GM23338 (cell line): ENCODE measurements at regions not wholly inside any gene's neighbourhood (a gene's known extent, or its start where the extent isn't known, plus 50 kb on each side); places are given as distances from the start of the nearest gene placed in this dataset.

Source experiments
- ATAC-seq: fragments of 200-7000 bp; cut with Tn5 transposase; 3 replicates; pipeline ENCODE4 v1.9.1; 2020
- DNase-seq: peaks from one replicate; pipeline ENCODE4 v3.0.0-alpha.2; 2015; ENCODE audit warnings: low spot score
- H2AFZ ChIP-seq: fragments of 200-600 bp; sonication (generic); 2 replicates; pipeline ENCODE4 v1.8.0; 2016; ENCODE audit warnings: antibody characterized with exemption, mild to moderate bottlenecking, moderate library complexity
- H3F3A ChIP-seq: fragments of 200-600 bp; sonication (generic); replicated peaks from 2 replicates; pipeline ENCODE4 v1.8.0; 2017; ENCODE audit warnings: antibody characterized with exemption, mixed run types, low read depth
- H3K27ac ChIP-seq: fragments of 200-600 bp; sonication (generic); 2 replicates; pipeline ENCODE4 v1.6.1; 2016; ENCODE audit warnings: low read depth
- H3K27me3 ChIP-seq: fragments of 200-600 bp; sonication (generic); 2 replicates; pipeline ENCODE4 v1.8.0; 2016; ENCODE audit warnings: mild to moderate bottlenecking, mixed run types, moderate library complexity; ENCODE audit not compliant: insufficient read depth
- H3K36me3 ChIP-seq: fragments of 200-600 bp; sonication (generic); 2 replicates; pipeline ENCODE4 v1.8.0; 2016; ENCODE audit warnings: mild to moderate bottlenecking; ENCODE audit not compliant: insufficient read depth
- H3K4me1 ChIP-seq: fragments of 200-600 bp; sonication (generic); 2 replicates; pipeline ENCODE4 v1.8.0; 2016; ENCODE audit warnings: mild to moderate bottlenecking, moderate library complexity; ENCODE audit not compliant: insufficient read depth
- H3K4me2 ChIP-seq: fragments of 200-600 bp; sonication (generic); 2 replicates; pipeline ENCODE4 v1.7.1; 2017; ENCODE audit warnings: mixed run types
- H3K4me3 ChIP-seq: fragments of 200-600 bp; sonication (generic); 2 replicates; pipeline ENCODE4 v1.6.1; 2016; ENCODE audit warnings: mixed run types
- H3K79me2 ChIP-seq: fragments of 200-600 bp; sonication (generic); replicated peaks from 2 replicates; pipeline ENCODE4 v1.8.0; 2017; ENCODE audit warnings: mild to moderate bottlenecking; ENCODE audit not compliant: insufficient read depth
- H3K9me2 ChIP-seq: fragments of 200-600 bp; sonication (generic); 2 replicates; pipeline ENCODE4 v1.8.0; 2017; ENCODE audit not compliant: insufficient read depth
- H4K20me1 ChIP-seq: fragments of 200-600 bp; sonication (generic); replicated peaks from 2 replicates; pipeline ENCODE4 v1.8.0; 2017; ENCODE audit warnings: mild to moderate bottlenecking; ENCODE audit not compliant: insufficient read depth
- H3K27ac Mint-ChIP-seq: 2 replicates; pipeline ENCODE4 v1.8.0; 2020; ENCODE audit warnings: inconsistent platforms, mild to moderate bottlenecking, moderate library complexity, mixed read lengths
- H3K27me3 Mint-ChIP-seq: 3 replicates; pipeline ENCODE4 v1.8.0; 2022; ENCODE audit warnings: low read depth, mild to moderate bottlenecking, moderate library complexity, mixed read lengths, inconsistent platforms; ENCODE audit not compliant: insufficient read depth, poor library complexity
- H3K36me3 Mint-ChIP-seq: 3 replicates; pipeline ENCODE4 v1.8.0; 2021; ENCODE audit warnings: low read depth, mild to moderate bottlenecking, inconsistent platforms, moderate library complexity, mixed read lengths
- H3K4me1 Mint-ChIP-seq: 3 replicates; pipeline ENCODE4 v1.8.0; 2020; ENCODE audit warnings: mild to moderate bottlenecking, inconsistent platforms, mixed read lengths
- H3K4me3 Mint-ChIP-seq: 3 replicates; pipeline ENCODE4 v1.8.0; 2021; ENCODE audit warnings: moderate library complexity, mild to moderate bottlenecking, inconsistent platforms, mixed read lengths
- H3K9me3 Mint-ChIP-seq: 3 replicates; pipeline ENCODE4 v1.8.0; 2020; ENCODE audit warnings: moderate library complexity, mild to moderate bottlenecking, inconsistent platforms, mixed read lengths
- CREB1 ChIP-seq: fragments of 250-450 bp; sonication (Bioruptor Pico); IDR thresholded peaks from 2 replicates; pipeline ENCODE4 v1.5.0; 2020; ENCODE audit warnings: low read depth, mild to moderate bottlenecking, moderate library complexity
- EZH2 ChIP-seq: fragments of 200-600 bp; sonication (generic); IDR thresholded peaks from one replicate; pipeline ENCODE4 v1.8.0; 2017; ENCODE audit warnings: antibody characterized with exemption, mild to moderate bottlenecking, low read depth; ENCODE audit not compliant: unreplicated experiment
- EZH2phosphoT487 ChIP-seq: fragments of 200-600 bp; sonication (generic); IDR thresholded peaks from one replicate; pipeline ENCODE4 v1.8.1; 2018; ENCODE audit warnings: antibody characterized with exemption; ENCODE audit not compliant: unreplicated experiment
- JUNB ChIP-seq: IDR thresholded peaks from one replicate; pipeline ENCODE4 v1.6.1; 2016; ENCODE audit warnings: antibody characterized with exemption; ENCODE audit not compliant: unreplicated experiment
- NANOG ChIP-seq: IDR thresholded peaks from 2 replicates; pipeline ENCODE4 v1.6.1; 2016; ENCODE audit warnings: antibody characterized with exemption, borderline replicate concordance
- POLR2AphosphoS5 ChIP-seq: IDR thresholded peaks from 2 replicates; pipeline ENCODE4 v1.6.1; 2016; ENCODE audit warnings: antibody characterized with exemption, low read depth
- STAT1 ChIP-seq: IDR thresholded peaks from one replicate; pipeline ENCODE4 v1.6.1; 2016; ENCODE audit warnings: antibody characterized with exemption; ENCODE audit not compliant: unreplicated experiment
- ZNF114 ChIP-seq: fragments of 250-450 bp; sonication (Bioruptor Pico); IDR thresholded peaks from 2 replicates; pipeline ENCODE4 v1.5.0; 2020; ENCODE audit warnings: mild to moderate bottlenecking, moderate library complexity
- ZNF331 ChIP-seq: fragments of 250-450 bp; sonication (Bioruptor Pico); IDR thresholded peaks from 2 replicates; pipeline ENCODE4 v1.5.0; 2020; ENCODE audit warnings: low read depth, mild to moderate bottlenecking, moderate library complexity
- TF ChIP-seq, protein P1 (sequence below): IDR thresholded peaks from one replicate; pipeline ENCODE4 v1.6.1; 2018; ENCODE audit warnings: antibody characterized with exemption; ENCODE audit not compliant: unreplicated experiment
- TF ChIP-seq, protein P2 (sequence below), 2 experiments: fragments of 200-600 bp in 1 of 2; sonication (generic) in 1 of 2; conservative IDR thresholded peaks; 2 replicates each; pipeline versions ENCODE4 v1.5.1 to v1.6.1; 2016 to 2017; ENCODE audit warnings: antibody characterized with exemption in 2 of 2, low read depth in 2 of 2, mild to moderate bottlenecking in 2 of 2, moderate library complexity in 1 of 2
- TF ChIP-seq, protein P3 (sequence below): IDR thresholded peaks from 2 replicates; pipeline ENCODE4 v1.6.1; 2016; ENCODE audit warnings: antibody characterized with exemption
- TF ChIP-seq, protein P4 (sequence below): fragments of 250-450 bp; sonication (Bioruptor Pico); IDR thresholded peaks from 2 replicates; pipeline ENCODE4 v1.5.0; 2020; ENCODE audit warnings: mild to moderate bottlenecking, moderate library complexity

DNA sequence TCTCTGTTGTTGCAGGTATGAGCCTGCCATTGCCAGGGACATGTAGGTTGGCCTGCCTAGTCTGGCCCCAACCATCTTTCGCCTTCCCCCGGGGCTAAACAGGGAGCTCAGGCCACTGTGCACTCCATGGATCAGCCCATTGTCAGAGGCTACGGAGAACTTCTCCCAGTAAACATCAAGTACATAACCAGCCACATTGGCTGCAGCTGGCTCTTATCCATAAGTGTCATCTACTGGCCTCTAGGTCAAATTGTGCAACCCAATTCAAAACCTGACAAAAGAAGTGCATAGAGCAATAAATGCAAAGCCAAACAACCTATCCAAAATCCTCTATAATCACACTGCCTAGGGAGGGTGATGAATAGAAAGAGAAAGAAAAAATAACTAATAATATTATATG is 418.1 kb upstream of the DCC start:
- H3K4me1 Mint-ChIP-seq, result peaks cover 7% of the 10 kb centered on the region
- Histone ChIP-seq H3K27ac (no peak overlapping the region), H4K20me1 (no peaks in the 10 kb centered on the region), H3K79me2 (no peaks in the 10 kb centered on the region), H3K36me3 (no peaks in the 10 kb centered on the region; the same call in 1 of the 2 replicates), H3K4me2 (no peak overlapping the region), H3K4me3 (no peak overlapping the region), H3F3A (no peaks in the 10 kb centered on the region), H3K4me1 (no peaks in the 10 kb centered on the region), H3K27me3 (no peaks in the 10 kb centered on the region), H3K9me2 (peaks cover 3% of the 10 kb centered on the region; the same call in 1 of the 2 replicates), H2AFZ (no peak overlapping the region)
- TF ChIP-seq EZH2 (no peak), NANOG (no peak), ZNF331 (no peak), JUNB (no peak), EZH2phosphoT487 (no peak), ZNF114 (no peak), STAT1 (no peak), CREB1 (no peak), POLR2AphosphoS5 (no peak)
- TF ChIP-seq, protein P1, sequence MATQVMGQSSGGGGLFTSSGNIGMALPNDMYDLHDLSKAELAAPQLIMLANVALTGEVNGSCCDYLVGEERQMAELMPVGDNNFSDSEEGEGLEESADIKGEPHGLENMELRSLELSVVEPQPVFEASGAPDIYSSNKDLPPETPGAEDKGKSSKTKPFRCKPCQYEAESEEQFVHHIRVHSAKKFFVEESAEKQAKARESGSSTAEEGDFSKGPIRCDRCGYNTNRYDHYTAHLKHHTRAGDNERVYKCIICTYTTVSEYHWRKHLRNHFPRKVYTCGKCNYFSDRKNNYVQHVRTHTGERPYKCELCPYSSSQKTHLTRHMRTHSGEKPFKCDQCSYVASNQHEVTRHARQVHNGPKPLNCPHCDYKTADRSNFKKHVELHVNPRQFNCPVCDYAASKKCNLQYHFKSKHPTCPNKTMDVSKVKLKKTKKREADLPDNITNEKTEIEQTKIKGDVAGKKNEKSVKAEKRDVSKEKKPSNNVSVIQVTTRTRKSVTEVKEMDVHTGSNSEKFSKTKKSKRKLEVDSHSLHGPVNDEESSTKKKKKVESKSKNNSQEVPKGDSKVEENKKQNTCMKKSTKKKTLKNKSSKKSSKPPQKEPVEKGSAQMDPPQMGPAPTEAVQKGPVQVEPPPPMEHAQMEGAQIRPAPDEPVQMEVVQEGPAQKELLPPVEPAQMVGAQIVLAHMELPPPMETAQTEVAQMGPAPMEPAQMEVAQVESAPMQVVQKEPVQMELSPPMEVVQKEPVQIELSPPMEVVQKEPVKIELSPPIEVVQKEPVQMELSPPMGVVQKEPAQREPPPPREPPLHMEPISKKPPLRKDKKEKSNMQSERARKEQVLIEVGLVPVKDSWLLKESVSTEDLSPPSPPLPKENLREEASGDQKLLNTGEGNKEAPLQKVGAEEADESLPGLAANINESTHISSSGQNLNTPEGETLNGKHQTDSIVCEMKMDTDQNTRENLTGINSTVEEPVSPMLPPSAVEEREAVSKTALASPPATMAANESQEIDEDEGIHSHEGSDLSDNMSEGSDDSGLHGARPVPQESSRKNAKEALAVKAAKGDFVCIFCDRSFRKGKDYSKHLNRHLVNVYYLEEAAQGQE, result no peak
- TF ChIP-seq, protein P2, sequence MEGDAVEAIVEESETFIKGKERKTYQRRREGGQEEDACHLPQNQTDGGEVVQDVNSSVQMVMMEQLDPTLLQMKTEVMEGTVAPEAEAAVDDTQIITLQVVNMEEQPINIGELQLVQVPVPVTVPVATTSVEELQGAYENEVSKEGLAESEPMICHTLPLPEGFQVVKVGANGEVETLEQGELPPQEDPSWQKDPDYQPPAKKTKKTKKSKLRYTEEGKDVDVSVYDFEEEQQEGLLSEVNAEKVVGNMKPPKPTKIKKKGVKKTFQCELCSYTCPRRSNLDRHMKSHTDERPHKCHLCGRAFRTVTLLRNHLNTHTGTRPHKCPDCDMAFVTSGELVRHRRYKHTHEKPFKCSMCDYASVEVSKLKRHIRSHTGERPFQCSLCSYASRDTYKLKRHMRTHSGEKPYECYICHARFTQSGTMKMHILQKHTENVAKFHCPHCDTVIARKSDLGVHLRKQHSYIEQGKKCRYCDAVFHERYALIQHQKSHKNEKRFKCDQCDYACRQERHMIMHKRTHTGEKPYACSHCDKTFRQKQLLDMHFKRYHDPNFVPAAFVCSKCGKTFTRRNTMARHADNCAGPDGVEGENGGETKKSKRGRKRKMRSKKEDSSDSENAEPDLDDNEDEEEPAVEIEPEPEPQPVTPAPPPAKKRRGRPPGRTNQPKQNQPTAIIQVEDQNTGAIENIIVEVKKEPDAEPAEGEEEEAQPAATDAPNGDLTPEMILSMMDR (conservative IDR thresholded peaks at IDR 0.05; ENCODE audit: low read depth in 2 of 2), result no peak
- TF ChIP-seq, protein P3, sequence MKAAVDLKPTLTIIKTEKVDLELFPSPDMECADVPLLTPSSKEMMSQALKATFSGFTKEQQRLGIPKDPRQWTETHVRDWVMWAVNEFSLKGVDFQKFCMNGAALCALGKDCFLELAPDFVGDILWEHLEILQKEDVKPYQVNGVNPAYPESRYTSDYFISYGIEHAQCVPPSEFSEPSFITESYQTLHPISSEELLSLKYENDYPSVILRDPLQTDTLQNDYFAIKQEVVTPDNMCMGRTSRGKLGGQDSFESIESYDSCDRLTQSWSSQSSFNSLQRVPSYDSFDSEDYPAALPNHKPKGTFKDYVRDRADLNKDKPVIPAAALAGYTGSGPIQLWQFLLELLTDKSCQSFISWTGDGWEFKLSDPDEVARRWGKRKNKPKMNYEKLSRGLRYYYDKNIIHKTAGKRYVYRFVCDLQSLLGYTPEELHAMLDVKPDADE, result no peak
- TF ChIP-seq, protein P4, sequence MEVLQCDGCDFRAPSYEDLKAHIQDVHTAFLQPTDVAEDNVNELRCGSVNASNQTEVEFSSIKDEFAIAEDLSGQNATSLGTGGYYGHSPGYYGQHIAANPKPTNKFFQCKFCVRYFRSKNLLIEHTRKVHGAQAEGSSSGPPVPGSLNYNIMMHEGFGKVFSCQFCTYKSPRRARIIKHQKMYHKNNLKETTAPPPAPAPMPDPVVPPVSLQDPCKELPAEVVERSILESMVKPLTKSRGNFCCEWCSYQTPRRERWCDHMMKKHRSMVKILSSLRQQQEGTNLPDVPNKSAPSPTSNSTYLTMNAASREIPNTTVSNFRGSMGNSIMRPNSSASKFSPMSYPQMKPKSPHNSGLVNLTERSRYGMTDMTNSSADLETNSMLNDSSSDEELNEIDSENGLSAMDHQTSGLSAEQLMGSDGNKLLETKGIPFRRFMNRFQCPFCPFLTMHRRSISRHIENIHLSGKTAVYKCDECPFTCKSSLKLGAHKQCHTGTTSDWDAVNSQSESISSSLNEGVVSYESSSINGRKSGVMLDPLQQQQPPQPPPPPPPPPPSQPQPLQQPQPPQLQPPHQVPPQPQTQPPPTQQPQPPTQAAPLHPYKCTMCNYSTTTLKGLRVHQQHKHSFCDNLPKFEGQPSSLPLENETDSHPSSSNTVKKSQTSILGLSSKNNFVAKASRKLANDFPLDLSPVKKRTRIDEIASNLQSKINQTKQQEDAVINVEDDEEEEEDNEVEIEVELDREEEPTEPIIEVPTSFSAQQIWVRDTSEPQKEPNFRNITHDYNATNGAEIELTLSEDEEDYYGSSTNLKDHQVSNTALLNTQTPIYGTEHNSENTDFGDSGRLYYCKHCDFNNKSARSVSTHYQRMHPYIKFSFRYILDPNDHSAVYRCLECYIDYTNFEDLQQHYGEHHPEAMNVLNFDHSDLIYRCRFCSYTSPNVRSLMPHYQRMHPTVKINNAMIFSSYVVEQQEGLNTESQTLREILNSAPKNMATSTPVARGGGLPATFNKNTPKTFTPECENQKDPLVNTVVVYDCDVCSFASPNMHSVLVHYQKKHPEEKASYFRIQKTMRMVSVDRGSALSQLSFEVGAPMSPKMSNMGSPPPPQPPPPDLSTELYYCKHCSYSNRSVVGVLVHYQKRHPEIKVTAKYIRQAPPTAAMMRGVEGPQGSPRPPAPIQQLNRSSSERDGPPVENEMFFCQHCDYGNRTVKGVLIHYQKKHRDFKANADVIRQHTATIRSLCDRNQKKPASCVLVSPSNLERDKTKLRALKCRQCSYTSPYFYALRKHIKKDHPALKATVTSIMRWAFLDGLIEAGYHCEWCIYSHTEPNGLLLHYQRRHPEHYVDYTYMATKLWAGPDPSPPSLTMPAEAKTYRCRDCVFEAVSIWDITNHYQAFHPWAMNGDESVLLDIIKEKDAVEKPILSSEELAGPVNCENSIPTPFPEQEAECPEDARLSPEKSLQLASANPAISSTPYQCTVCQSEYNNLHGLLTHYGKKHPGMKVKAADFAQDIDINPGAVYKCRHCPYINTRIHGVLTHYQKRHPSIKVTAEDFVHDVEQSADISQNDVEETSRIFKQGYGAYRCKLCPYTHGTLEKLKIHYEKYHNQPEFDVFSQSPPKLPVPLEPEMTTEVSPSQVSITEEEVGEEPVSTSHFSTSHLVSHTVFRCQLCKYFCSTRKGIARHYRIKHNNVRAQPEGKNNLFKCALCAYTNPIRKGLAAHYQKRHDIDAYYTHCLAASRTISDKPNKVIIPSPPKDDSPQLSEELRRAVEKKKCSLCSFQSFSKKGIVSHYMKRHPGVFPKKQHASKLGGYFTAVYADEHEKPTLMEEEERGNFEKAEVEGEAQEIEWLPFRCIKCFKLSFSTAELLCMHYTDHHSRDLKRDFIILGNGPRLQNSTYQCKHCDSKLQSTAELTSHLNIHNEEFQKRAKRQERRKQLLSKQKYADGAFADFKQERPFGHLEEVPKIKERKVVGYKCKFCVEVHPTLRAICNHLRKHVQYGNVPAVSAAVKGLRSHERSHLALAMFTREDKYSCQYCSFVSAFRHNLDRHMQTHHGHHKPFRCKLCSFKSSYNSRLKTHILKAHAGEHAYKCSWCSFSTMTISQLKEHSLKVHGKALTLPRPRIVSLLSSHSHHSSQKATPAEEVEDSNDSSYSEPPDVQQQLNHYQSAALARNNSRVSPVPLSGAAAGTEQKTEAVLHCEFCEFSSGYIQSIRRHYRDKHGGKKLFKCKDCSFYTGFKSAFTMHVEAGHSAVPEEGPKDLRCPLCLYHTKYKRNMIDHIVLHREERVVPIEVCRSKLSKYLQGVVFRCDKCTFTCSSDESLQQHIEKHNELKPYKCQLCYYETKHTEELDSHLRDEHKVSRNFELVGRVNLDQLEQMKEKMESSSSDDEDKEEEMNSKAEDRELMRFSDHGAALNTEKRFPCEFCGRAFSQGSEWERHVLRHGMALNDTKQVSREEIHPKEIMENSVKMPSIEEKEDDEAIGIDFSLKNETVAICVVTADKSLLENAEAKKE (CRISPR knock-in tag), result no peak
- H3K36me3 Mint-ChIP-seq, result no peaks in the 10 kb centered on the region
- no peak overlapping the region for H3K27ac Mint-ChIP-seq
- H3K9me3 Mint-ChIP-seq, result peaks cover 11% of the 10 kb centered on the region; the same call in 2 of the 3 replicates
- no peak overlapping the region for H3K4me3 Mint-ChIP-seq
- DNase-seq (no peak), ATAC-seq (no peak)
- no peaks in the 10 kb centered on the region for H3K27me3 Mint-ChIP-seq
